HG03571 (cell line): ENCODE measurements at regions not wholly inside any gene's neighbourhood (a gene's known extent, or its start where the extent isn't known, plus 50 kb on each side); places are given as distances from the start of the nearest gene placed in this dataset.
"Not testable (repeated sequence)": the region's sequence is repeated elsewhere in the genome, so short reads cannot be mapped to it uniquely, and the experiment has no call there.

Experiments used
- ATAC-seq: cut with Tn5 transposase; IDR thresholded peaks from one replicate; pipeline ENCODE4 v1.9.1; 2021; ENCODE audit not compliant: unreplicated experiment

- no peak for ATAC-seq
Observed at GRCh38 chr5:106093134-106093533, 1577.6 kb downstream of the EFNA5 start.

- ATAC-seq: no peak
Observed at GRCh38 chr5:106092455-106092854, 1578.3 kb downstream of the EFNA5 start.

- ATAC-seq: no peak
Observed at GRCh38 chr5:106089073-106089472, 1581.7 kb downstream of the EFNA5 start.

GRCh38 chr5:106088462-106088861, 1582.3 kb downstream of the EFNA5 start:
- no peak for ATAC-seq

GRCh38 chr5:106086352-106086751, 1584.4 kb downstream of the EFNA5 start:
- ATAC-seq: no peak

- no peak for ATAC-seq
Observed at GRCh38 chr5:106085556-106085955, 1585.2 kb downstream of the EFNA5 start.

GRCh38 chr5:106085136-106085535, 1585.6 kb downstream of the EFNA5 start:
- ATAC-seq: no peak

- no peak for ATAC-seq
Observed at GRCh38 chr5:106080535-106080934, 1590.2 kb downstream of the EFNA5 start.

GRCh38 chr5:106076655-106077054, 1594.1 kb downstream of the EFNA5 start:
- no peak for ATAC-seq

GRCh38 chr5:106072208-106072607, 1598.5 kb downstream of the EFNA5 start:
- ATAC-seq: no peak

- no peak for ATAC-seq
Observed at GRCh38 chr5:106047341-106047740, 1623.4 kb downstream of the EFNA5 start.

GRCh38 chr5:106032069-106032468, 1638.7 kb downstream of the EFNA5 start:
- not testable (repeated sequence) for ATAC-seq

- ATAC-seq: no peak
Observed at GRCh38 chr5:106028314-106028713, 1642.4 kb downstream of the EFNA5 start.

GRCh38 chr5:106020894-106021293, 1649.8 kb downstream of the EFNA5 start:
- ATAC-seq: no peak

GRCh38 chr5:106019261-106019660, 1651.5 kb downstream of the EFNA5 start:
- ATAC-seq: no peak

- no peak for ATAC-seq
Observed at GRCh38 chr5:106017243-106017857, 1653.4 kb downstream of the EFNA5 start.

- ATAC-seq: no peak
Observed at GRCh38 chr5:106014262-106014661, 1656.5 kb downstream of the EFNA5 start.

- ATAC-seq: no peak
Observed at GRCh38 chr5:106006242-106006641, 1664.5 kb downstream of the EFNA5 start.

- ATAC-seq: not testable (repeated sequence)
Observed at GRCh38 chr5:105998991-105999390, 1671.7 kb downstream of the EFNA5 start.

GRCh38 chr5:105993027-105993426, 1677.7 kb downstream of the EFNA5 start:
- no peak for ATAC-seq

- ATAC-seq: no peak
Observed at GRCh38 chr5:105982526-105982925, 1688.2 kb downstream of the EFNA5 start.

- no peak for ATAC-seq
Observed at GRCh38 chr5:105978011-105978410, 1692.7 kb downstream of the EFNA5 start.

GRCh38 chr5:105977163-105977562, 1693.6 kb downstream of the EFNA5 start:
- no peak for ATAC-seq
